Left hindlimb (tissue), 1 donor: ENCODE measurements at regions not wholly inside any gene's neighbourhood (a gene's known extent, or its start where the extent isn't known, plus 50 kb on each side); places are given as distances from the start of the nearest gene placed in this dataset.

ENCODE experiments used
- DNase-seq: peaks from one replicate; pipeline ENCODE4 v3.0.0-alpha.2; 2018

DNA sequence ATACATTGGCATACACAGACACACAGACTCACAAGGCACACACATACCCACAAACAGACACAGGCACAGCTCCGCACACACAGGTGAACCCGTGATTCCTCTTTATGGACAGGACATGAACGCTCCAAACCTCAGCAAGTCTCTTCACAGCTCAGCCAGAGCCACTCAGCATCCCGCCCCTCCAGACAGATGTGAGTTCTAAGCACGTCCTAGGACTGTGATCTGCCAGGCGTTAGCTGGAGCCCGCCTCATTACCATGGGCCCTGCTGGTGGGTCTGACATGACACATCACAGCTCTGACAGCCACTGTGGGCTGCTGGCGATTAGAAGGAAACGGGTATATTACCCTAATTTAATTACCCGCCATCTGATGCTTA lies 176.7 kb upstream of the PPP2R2D start:
- DNase-seq: no peak

DNA sequence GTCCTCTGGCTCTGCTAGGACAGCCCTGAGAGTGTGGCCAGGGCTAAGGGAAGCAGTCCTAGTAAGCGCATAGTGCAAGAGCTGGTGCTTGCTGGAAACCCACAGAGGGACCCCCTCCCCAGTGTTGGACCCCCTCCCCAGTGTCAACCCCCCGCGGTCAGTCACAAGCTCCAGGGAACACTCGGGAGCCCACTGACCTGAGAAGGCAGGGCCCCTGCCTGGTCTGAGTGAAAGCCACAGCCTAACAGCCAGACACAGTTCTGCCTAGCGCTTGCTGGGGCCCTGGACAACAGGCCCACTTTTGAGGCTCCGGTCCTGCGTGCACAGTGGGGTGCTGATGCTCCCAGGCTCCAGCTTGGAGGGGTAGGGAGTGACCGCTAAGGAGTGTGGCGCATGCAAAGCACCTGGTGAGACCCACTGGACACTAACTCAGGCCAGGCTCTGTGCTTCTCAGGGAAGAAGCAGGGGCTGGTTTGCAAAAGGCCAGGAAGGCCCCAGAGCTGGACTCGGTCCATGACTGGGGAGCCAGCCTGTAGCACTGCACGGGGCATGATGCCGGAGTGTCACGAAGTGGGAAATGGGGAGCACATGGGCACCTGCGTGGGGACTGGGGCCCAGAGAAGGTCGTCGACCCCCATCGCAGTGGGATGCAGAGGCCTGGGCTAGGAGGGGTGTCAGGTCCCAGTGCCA lies 175.8 kb upstream of the PPP2R2D start:
- no peak for DNase-seq

DNA sequence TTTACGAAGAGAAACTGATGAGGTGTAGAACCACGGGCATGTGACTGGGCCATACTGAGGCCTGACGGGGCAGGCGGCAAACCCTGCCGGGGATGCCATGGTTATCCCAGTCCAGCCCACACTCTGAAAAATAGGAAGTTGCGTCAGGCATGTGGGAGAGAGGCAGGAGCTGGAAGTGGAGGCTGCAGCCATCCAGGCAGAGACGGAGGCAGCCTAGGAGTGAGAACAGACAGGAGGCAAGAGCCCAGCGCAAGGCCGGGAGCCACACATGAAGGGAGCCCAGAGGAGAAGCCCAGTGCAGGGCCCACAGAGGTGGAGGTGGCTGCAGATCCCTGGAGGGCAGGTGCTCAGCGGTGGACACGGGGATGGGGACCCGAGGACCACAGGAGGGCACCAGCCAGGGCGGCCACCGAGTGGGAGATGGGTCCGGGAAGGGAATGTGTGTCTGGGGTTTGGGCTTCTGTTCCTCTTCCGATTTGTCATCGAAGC lies 175.2 kb upstream of the PPP2R2D start:
- DNase-seq: no peak

DNA sequence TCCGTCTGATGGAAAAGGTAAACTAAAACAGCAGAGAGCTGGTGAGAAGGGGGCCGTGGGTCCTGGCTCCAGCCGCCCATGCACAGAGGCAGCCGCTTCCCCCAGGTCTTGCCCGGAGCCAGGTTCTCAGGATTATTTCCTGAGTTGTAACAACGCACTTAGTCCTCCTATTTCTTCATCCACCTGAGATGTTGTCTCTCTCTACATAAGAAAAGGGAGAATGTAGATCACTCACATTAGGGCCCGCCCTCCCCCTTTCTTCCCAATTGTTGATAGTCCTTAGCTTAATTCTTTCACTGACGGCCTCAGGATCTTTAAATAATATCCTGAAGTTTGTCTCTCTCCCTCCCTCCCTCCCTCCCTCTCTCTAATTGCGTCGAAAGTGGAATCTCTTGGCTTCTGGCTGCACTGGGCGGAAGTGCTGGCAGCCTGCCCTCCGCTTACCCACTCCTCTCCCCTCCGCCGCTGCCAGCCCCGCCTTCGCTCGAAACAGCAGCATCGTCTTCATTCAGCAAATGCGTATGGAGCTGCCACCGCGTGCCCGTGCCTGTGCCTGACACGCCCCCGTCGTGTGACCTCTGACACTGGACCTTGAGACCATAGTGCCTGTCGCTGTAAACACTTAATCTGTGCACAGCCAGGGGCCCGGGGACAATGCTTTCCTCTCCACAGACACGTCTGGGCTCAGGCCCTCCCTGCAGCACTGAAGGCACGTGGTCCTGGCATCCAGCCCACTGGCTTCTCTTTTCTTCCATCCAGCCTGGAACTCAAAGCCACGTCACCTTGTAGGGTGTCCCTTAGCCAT lies 174.5 kb upstream of the PPP2R2D start:
- DNase-seq: peak; percentile 80

DNA sequence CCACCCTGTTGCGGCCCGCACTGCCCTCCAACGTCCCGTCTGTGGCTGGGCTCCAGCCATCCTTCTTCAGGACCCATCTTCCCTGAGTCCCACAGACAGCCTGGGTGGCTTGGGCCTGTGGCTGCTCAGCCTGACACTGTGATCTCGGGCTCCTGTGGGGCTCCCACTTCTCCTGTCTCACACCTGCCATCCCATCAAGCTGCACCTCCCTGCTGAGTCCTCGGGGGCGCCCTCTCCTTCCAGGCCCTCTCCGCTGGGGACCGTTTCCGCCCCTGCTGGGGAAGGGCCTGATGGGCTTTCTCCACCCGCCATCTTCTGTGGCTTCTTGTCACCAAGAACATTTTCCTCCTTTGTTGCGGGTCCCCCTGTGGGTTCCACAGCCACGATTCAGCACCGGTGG lies 173.8 kb upstream of the PPP2R2D start:
- no peak for DNase-seq

DNA sequence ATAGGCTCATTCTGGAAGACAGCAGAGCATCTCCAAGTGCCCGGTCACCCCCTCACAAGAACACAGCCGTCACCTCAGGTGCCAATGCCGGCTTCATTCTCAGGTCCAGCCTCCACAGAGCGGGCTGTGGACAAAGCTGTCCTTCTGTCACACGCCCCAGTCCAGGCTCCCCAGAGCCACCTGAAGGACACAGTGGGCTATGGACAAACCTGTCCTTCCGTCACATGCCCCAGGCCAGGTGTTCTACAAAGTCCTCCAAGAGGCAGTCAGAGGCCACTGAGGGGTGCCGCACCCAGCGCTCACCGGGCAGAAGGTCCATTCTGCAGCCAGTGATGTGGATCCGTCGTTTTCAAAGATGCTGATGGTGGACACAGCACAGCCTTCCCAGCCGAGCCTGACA lies 173.2 kb upstream of the PPP2R2D start:
- peak; percentile 12 for DNase-seq

DNA sequence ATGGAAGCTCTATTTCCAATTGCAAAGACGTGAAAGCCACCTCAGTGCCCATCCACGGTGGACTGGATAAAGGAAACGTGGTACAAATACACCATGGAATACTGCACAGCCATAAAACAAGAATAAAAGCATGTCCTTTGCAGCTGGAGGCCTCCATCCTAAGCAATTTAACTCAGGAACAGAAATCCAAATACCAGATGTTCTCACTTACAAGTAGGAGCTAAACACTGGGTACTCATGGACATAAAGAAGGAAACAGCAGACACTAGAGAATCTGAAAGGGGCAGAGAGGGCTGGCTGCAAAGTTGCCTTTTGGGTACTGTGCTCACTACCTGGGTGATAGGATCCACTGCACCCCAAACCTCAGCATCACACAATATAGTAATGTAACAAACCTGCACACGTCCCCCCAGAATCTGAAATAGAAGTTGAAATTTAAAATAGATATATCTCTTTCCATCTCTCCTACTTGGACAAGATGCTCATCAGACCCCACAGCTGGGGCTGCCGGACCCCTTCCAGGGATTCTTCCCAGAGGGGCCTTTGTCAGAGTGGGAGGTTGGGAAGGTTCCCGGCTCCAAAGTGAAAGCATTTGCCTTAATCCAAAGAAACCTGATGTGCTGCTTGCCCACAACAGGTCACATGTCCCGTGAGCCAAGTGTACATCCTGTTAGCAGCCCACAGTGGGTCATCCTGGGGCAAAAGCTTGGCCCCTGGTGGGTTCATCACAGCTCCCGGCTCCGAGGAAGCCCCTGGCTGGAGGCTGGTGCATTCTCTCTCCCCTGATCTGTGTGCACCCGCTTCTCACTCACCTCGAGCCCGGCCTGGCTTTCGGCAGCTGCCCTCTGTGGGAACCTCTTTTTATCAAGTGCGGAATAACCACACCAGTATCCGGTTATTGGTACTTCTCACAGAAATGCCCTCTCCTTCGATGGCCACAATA lies 172.3 kb upstream of the PPP2R2D start:
- peak; percentile 45 for DNase-seq

DNA sequence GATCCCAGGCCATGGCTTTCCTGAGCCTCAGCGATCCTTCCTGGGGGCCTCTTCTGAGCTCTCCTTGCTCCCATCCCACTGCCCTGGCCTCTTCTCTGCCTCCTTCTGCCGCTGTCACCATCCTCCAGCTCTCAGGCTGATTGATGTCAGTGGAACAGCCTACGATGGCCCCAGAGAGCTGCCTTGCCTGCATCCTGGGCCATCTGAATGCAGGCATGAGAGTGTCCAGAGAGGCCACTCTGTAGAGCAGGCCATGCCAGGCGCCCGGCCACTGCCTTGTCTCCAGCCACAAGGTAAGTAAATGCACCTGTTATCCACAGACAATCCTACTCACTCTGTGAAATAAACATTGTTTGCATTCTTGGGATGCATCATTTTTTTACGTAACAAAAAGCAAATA lies 171.4 kb upstream of the PPP2R2D start:
- DNase-seq: peak; percentile 21

DNA sequence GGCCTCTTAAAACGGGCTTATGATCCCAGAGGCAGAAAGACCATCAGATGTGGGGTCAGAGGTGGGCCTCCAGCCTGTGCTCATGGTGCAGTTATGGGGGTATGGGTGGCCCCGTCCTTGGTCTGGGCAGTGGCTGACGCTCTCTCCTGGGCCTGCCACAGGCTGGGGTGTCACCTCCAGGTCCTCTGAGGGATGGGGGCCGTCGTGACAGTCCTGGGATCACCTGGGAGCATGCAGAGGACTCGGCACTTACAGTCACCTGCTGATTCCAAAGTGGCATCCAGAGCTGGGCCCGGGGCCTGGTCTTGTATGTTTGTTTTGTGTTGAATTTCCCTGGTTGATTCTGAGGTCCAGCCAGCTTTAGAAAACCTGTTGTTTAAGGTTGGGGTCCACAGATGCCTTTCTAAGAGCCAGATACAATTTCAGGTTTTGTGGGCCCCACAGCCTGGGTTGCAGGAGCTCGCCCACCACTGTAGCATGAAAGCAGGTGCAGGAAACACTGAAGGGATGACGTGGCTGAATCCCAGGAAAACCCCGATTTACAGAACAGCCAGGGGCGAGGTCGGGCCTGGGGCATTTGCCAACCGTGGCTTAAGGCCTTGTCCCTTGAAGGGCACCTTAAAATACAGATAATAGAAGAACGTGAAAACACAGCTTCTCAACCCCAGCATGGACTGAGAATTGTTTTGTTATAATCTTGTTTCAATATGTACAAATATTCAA lies 170.7 kb upstream of the PPP2R2D start:
- peak; percentile 20 for DNase-seq

DNA sequence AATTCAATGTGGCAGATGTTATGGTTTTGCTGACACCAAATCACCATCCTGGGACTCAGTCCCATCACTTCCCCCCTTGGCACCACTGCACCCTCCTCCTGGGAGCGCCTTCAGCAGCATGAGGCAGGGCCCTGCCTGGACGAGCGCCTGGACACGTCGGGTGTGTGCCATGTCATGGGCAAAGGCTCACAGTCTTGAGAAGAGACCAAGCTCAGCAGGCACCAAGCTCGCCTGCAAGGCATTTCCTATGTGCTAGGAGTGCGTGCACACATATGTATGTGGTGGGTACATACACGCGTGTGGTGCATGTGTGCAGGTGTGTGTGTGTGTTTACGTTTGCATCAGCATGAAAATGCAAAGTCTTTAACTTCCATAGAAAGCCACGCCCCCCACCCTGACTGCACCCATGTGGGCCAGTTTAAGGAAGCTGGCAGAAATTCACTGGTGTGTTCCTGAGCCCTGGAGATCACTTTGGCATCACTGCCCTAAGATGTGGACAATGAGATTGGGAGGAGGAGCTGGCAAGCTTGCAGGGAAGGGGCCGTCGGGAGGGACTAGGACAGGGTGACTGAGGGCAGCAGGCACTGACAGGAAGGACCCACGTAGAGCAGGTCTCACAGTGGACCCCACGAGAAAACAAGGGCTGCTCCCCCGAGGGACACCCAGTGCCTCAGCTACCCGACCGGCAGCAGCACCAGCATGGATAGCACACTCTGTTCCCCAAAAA lies 169.9 kb upstream of the PPP2R2D start:
- peak; percentile 17 for DNase-seq

DNA sequence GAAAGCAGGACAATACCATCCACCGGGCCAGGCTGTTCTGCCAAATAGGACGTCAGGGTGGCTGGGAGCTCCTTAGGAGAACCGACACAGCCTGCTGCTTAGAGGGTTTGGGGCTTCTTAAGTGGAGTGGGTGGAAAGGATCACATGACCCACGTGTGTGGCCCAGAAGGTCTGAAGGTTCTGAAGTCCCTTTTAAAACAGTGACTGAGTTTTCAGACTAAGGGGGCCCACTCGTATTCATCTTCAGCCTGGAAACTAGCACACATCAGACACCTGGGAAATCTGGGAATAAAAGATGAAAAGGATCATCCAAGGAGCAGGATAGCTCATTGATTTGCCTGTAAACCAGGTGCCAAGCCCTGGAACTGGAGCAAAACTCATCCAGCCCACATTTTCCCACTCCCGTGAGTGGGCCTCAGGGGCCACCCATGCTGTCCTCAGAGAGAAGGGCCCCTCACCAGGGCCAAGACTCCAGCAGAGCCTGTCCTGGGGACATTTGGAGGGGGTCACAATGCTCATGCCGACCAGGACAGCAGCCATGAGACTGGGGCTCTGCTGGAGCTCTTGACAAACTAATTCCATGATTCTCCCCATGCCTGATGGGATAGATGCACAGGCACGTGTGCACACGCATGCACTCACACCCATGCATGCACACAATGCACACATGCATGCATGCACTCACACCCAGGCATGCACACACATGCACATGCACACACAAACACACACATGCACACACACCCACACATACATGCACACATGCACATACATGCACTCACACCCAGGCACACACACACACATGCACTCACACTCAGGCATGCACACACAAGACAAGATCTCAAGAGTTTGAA lies 168.8 kb upstream of the PPP2R2D start:
- DNase-seq: peak; percentile 15

DNA sequence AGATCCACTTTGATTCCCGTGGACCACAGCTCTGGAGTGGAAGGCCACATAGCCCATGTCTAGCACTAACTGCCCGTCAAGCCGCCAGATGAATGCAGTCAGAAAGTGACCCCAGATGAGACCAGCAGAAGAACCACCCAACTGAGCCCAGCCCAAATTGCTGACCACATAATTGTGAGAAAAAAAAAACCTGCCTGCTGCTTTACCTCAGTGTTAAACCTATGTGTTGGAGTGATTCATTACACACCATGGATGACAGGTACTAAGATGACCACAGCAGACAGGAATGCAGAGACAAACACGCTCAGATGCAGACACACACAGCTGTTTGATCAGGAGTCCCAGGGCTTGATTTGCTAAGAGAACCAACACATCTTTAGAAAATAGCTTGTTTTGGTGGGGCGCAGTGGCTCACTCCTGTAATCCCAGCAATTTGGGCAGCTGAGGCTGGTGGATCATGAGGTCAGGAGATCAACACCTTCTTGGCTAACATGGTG lies 168.1 kb upstream of the PPP2R2D start:
- peak; percentile 6 for DNase-seq

DNA sequence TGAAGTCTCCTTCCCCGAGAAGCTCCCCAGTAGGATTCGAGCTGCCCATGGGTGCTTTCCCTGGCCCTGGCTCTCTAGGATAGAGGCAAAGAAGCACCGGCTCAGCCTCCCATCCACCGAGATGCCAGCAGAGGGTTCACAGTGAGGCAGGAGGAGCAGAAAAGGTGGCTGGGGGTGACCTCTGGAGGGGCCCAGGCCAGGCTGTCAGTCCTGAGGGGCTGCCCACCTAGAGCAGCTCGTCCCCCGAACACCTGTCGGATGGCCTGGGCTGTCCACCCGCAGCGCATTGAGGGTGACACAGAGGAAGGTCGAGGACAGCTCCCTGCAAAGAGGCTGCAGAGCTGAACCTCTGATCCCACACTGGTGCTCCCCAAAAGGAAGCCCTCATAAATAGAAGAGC lies 167.2 kb upstream of the PPP2R2D start:
- no peak for DNase-seq

DNA sequence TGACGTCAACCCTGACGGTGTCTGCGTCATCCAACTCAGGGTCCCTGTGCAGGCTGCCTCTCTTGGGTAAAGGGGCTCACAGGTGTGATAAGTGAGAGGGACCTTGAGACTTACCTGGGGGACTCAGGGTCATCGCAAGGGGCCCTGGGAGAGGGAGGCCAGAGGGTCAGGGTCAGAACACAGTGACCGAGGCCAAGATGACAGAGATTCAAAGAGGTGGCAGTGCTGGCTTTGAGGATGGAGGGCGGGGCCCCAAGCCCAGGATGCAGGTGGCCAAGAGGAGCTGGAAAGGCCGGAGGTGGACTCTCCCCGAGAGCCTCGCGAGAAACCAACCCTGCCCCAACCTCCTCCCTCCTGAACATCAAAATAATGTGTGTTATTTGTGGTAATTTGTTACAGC lies 165.2 kb upstream of the PPP2R2D start:
- DNase-seq: no peak

DNA sequence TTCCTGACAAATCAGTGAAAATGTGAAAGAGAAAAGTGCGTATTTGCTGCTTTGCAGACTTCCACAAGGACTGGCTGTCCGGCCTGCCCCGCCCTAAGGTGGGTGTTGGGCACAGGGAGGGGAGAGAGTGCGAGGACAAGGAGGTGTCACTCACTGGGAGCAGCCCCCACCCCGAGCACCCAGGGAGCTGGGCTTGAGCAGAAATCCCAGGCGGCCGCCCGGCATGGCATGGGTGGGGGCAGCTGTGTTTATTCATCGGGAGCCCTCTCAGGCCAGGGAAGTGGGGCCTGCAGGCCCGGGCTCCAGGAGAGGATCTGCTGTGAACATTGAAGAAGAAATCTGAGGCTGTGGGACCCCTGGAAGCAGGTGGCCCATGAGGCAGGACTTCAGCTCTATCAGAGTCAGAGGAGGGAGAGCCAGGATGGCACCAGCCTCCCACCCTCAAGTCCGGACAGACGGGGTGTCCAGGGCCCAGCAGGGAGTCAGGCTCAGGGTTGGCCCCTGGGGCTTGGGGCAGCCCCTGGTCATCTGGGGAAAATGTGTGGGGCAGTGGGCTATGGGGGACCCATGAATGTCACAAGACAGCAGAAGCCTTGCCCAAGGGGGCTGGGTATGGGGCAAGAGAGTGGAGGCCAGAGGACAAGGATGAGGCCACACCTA lies 164.4 kb upstream of the PPP2R2D start:
- peak; percentile 13 for DNase-seq

DNA sequence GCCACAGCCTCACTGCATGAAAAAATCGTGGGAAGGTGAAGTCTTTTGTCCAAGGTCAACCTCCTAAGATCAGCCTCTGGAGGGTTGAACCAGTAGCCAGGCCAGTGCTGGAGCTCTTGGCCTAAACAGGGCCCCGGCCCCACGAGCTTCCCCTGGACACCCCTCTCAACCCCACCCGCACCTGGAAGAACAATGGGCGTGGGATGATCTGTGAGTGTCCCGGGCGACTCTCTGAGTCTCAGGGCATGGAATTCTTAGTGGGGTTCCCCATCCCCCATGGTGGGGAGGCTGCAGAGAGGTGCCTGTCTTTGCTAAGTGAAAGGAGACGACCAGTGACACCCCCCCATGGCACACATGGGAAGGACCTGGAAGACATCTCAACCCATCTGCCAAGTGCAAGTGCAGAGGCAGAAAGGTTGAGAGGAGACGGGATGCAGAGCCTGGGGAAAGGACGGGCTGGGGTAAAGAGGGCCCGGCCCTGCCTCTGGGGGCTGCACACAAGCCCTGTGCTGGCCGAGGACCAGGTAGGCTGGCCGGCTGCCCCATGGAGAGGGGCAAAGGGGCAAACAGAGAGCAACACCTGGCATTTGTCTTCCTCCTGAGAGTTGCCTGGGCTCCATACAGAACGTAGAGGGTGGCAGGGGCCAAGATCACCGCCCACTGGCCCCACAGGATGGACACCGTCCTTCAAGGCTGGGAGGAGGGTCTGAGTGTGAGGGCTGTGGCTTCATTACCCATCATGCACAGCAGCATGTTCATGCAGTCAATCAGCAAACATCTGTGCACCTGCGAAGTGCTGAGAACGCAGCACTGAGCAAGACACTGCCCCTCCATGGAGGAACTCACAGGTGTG lies 163.0 kb upstream of the PPP2R2D start:
- peak; percentile 14 for DNase-seq

DNA sequence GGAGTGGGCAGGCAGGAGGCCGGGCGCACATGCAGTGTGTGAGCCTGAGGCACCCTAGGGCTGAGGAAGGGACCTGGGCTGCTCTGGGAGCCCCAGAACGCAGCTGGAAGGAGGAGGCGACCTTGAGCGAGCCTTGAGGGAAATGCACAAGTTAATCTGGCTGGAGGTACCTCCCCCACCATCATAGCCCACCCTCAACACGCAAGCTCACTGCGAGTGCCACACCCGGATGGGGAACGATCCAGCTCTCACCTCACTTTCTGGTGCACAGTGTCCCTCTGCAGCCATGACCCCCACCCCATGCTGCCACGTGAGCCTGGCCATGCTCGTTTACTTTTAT lies 162.4 kb upstream of the PPP2R2D start:
- no peak for DNase-seq

DNA sequence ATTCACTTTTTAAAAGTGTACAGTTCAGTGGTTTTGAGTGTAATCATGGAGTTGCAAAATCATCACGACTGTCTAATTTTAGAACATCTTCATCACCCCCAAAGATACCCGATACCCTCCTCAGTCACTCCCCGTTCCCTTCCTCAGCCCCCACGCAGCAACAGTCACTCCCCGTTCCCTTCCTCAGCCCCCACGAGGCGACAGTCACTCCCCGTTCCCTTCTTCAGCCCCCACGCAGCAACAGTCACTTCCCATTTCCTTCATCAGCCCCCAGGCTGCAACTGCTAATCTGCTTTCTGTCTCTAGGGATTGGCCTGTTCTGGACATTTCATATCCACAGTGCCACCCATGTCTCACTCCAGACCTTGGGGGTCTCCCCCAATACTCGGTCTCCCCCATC lies 161.6 kb upstream of the PPP2R2D start:
- peak; percentile 20 for DNase-seq

DNA sequence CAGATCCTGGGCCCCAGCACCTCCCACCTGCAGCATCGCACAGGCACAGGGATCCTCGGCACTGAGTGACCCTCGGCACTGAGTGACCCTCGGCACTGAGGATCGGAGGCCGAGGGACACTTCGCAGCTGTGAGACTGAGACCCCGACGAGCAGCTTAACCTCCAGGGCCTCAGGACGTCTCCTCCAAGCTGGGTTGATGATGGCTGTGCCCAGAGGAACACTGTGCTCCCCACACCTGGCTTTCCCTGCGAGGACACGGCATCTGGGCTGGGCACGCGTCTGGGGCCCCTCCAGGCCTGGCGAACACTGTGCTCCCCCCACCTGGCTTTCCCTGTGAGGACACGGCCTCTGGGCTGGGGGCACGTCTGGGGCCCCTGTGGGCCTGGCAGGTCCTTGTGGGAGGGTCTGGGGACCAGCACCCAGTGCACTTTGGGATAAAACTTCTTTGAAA lies 158.3 kb upstream of the PPP2R2D start:
- no peak for DNase-seq
